ENCODE measurements at regions not wholly inside any gene's neighbourhood (a gene's known extent, or its start where the extent isn't known, plus 50 kb on each side); places are given as distances from the start of the nearest gene placed in this dataset.

DNA sequence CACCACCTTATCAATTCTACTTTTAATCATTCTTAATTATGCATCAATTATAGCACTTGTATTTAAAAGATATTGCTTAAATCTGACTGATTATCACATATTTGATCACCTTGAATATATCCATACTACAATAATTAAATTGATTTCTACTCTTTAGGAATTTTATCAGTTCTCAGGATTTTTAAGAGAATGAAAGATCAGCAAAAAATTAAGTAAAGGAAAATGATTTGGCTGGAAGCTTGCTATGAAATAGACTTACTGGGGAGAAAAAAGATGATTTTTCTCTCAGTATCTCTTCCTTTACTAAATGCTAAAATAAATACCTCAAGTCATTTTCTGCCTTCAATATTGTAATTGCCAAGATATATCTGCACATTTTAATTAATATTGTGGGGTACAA, 848.6 kb downstream of the LTN1 start:
- H3K9me3 Mint-ChIP-seq, result peaks cover 4% of the 10 kb centered on the region; the same call in 2 of the 3 replicates
- Histone ChIP-seq H3K27me3 (ENCODE audit: insufficient read depth) (no peaks in the 10 kb centered on the region), H3K4me1 (ENCODE audit: insufficient read depth) (no peaks in the 10 kb centered on the region), H4K20me1 (replicated peaks; ENCODE audit: insufficient read depth) (no peaks in the 10 kb centered on the region), H3K27ac (ENCODE audit: low read depth) (no peak overlapping the region), H3K36me3 (ENCODE audit: insufficient read depth) (peaks cover 4% of the 10 kb centered on the region; the same call in 1 of the 2 replicates), H3K79me2 (replicated peaks; ENCODE audit: insufficient read depth) (no peaks in the 10 kb centered on the region), H3K4me3 (no peak overlapping the region), H3F3A (replicated peaks; ENCODE audit: low read depth) (no peaks in the 10 kb centered on the region), H2AFZ (no peak overlapping the region), H3K9me2 (ENCODE audit: insufficient read depth) (0 out of 2 replicates have a peak, but pooled peaks cover 3% of the 10 kb centered on the region), H3K4me2 (no peak overlapping the region)
- no peaks in the 10 kb centered on the region for H3K4me1 Mint-ChIP-seq
- DNase-seq (ENCODE audit: low spot score), result no peak
- TF ChIP-seq JUNB (IDR thresholded peaks at IDR 0.05; ENCODE audit: unreplicated experiment) (no peak), STAT1 (IDR thresholded peaks at IDR 0.05; ENCODE audit: unreplicated experiment) (no peak), ZNF114 (CRISPR knock-in tag; IDR thresholded peaks at IDR 0.05) (no peak), EZH2 (IDR thresholded peaks at IDR 0.05; ENCODE audit: low read depth, unreplicated experiment) (no peak), ZNF331 (CRISPR knock-in tag; IDR thresholded peaks at IDR 0.05; ENCODE audit: low read depth) (no peak), CTCF (conservative IDR thresholded peaks at IDR 0.05; ENCODE audit: low read depth in 2 of 2) (no peak), POLR2AphosphoS5 (IDR thresholded peaks at IDR 0.05; ENCODE audit: low read depth) (no peak), EZH2phosphoT487 (IDR thresholded peaks at IDR 0.05; ENCODE audit: unreplicated experiment) (no peak), CREB1 (CRISPR knock-in tag; IDR thresholded peaks at IDR 0.05; ENCODE audit: low read depth) (no peak), NANOG (IDR thresholded peaks at IDR 0.05; ENCODE audit: borderline replicate concordance) (no peak)
- TF ChIP-seq, protein P1, sequence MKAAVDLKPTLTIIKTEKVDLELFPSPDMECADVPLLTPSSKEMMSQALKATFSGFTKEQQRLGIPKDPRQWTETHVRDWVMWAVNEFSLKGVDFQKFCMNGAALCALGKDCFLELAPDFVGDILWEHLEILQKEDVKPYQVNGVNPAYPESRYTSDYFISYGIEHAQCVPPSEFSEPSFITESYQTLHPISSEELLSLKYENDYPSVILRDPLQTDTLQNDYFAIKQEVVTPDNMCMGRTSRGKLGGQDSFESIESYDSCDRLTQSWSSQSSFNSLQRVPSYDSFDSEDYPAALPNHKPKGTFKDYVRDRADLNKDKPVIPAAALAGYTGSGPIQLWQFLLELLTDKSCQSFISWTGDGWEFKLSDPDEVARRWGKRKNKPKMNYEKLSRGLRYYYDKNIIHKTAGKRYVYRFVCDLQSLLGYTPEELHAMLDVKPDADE (IDR thresholded peaks at IDR 0.05), result no peak
- TF ChIP-seq, protein P2, sequence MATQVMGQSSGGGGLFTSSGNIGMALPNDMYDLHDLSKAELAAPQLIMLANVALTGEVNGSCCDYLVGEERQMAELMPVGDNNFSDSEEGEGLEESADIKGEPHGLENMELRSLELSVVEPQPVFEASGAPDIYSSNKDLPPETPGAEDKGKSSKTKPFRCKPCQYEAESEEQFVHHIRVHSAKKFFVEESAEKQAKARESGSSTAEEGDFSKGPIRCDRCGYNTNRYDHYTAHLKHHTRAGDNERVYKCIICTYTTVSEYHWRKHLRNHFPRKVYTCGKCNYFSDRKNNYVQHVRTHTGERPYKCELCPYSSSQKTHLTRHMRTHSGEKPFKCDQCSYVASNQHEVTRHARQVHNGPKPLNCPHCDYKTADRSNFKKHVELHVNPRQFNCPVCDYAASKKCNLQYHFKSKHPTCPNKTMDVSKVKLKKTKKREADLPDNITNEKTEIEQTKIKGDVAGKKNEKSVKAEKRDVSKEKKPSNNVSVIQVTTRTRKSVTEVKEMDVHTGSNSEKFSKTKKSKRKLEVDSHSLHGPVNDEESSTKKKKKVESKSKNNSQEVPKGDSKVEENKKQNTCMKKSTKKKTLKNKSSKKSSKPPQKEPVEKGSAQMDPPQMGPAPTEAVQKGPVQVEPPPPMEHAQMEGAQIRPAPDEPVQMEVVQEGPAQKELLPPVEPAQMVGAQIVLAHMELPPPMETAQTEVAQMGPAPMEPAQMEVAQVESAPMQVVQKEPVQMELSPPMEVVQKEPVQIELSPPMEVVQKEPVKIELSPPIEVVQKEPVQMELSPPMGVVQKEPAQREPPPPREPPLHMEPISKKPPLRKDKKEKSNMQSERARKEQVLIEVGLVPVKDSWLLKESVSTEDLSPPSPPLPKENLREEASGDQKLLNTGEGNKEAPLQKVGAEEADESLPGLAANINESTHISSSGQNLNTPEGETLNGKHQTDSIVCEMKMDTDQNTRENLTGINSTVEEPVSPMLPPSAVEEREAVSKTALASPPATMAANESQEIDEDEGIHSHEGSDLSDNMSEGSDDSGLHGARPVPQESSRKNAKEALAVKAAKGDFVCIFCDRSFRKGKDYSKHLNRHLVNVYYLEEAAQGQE (IDR thresholded peaks at IDR 0.05; ENCODE audit: unreplicated experiment), result no peak
- TF ChIP-seq, protein P3, sequence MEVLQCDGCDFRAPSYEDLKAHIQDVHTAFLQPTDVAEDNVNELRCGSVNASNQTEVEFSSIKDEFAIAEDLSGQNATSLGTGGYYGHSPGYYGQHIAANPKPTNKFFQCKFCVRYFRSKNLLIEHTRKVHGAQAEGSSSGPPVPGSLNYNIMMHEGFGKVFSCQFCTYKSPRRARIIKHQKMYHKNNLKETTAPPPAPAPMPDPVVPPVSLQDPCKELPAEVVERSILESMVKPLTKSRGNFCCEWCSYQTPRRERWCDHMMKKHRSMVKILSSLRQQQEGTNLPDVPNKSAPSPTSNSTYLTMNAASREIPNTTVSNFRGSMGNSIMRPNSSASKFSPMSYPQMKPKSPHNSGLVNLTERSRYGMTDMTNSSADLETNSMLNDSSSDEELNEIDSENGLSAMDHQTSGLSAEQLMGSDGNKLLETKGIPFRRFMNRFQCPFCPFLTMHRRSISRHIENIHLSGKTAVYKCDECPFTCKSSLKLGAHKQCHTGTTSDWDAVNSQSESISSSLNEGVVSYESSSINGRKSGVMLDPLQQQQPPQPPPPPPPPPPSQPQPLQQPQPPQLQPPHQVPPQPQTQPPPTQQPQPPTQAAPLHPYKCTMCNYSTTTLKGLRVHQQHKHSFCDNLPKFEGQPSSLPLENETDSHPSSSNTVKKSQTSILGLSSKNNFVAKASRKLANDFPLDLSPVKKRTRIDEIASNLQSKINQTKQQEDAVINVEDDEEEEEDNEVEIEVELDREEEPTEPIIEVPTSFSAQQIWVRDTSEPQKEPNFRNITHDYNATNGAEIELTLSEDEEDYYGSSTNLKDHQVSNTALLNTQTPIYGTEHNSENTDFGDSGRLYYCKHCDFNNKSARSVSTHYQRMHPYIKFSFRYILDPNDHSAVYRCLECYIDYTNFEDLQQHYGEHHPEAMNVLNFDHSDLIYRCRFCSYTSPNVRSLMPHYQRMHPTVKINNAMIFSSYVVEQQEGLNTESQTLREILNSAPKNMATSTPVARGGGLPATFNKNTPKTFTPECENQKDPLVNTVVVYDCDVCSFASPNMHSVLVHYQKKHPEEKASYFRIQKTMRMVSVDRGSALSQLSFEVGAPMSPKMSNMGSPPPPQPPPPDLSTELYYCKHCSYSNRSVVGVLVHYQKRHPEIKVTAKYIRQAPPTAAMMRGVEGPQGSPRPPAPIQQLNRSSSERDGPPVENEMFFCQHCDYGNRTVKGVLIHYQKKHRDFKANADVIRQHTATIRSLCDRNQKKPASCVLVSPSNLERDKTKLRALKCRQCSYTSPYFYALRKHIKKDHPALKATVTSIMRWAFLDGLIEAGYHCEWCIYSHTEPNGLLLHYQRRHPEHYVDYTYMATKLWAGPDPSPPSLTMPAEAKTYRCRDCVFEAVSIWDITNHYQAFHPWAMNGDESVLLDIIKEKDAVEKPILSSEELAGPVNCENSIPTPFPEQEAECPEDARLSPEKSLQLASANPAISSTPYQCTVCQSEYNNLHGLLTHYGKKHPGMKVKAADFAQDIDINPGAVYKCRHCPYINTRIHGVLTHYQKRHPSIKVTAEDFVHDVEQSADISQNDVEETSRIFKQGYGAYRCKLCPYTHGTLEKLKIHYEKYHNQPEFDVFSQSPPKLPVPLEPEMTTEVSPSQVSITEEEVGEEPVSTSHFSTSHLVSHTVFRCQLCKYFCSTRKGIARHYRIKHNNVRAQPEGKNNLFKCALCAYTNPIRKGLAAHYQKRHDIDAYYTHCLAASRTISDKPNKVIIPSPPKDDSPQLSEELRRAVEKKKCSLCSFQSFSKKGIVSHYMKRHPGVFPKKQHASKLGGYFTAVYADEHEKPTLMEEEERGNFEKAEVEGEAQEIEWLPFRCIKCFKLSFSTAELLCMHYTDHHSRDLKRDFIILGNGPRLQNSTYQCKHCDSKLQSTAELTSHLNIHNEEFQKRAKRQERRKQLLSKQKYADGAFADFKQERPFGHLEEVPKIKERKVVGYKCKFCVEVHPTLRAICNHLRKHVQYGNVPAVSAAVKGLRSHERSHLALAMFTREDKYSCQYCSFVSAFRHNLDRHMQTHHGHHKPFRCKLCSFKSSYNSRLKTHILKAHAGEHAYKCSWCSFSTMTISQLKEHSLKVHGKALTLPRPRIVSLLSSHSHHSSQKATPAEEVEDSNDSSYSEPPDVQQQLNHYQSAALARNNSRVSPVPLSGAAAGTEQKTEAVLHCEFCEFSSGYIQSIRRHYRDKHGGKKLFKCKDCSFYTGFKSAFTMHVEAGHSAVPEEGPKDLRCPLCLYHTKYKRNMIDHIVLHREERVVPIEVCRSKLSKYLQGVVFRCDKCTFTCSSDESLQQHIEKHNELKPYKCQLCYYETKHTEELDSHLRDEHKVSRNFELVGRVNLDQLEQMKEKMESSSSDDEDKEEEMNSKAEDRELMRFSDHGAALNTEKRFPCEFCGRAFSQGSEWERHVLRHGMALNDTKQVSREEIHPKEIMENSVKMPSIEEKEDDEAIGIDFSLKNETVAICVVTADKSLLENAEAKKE (CRISPR knock-in tag; IDR thresholded peaks at IDR 0.05), result no peak
- ATAC-seq, result no peak
- no peak overlapping the region for H3K4me3 Mint-ChIP-seq
- H3K27me3 Mint-ChIP-seq (ENCODE audit: insufficient read depth, low read depth, poor library complexity), result no peaks in the 10 kb centered on the region
- H3K27ac Mint-ChIP-seq, result no peak overlapping the region
- no peaks in the 10 kb centered on the region for H3K36me3 Mint-ChIP-seq (ENCODE audit: low read depth)

Data from GM23338 (cell line).